OCI-LY7 (cell line): ENCODE measurements at regions not wholly inside any gene's neighbourhood (a gene's known extent, or its start where the extent isn't known, plus 50 kb on each side); places are given as distances from the start of the nearest gene placed in this dataset.

ENCODE experiments used
- BruUV-seq: library from RNA; stranded (reverse); fragments of 400-500 nt; replicated peaks from 2 replicates; lab custom pipeline; 2021; lab: Mats Ljungman, UMichigan
- CTCF ChIA-PET: fragments of 300-600 bp; sonication (Branson Sonifier 250); formaldehyde crosslinking; loops from one replicate; lab custom pipeline; 2022; ENCODE audit warnings: antibody characterized with exemption; ENCODE audit not compliant: unreplicated experiment; lab: Charles Lee
- POLR2A ChIA-PET: fragments of 300-600 bp; sonication (Branson Sonifier 250); formaldehyde crosslinking; loops from one replicate; lab custom pipeline; 2022; ENCODE audit warnings: antibody characterized with exemption; lab: Charles Lee
- DNase-seq: peaks from one replicate; pipeline ENCODE4 v3.0.0-alpha.2; 2015; ENCODE audit warnings: low spot score
- H2AFZ ChIP-seq: fragments of 200-600 bp; sonication (generic), shearing (Covaris generic); 2 replicates; pipeline ENCODE4 v1.6.1; 2014; ENCODE audit warnings: mild to moderate bottlenecking, antibody characterized with exemption, low read length, moderate library complexity
- H3K27ac ChIP-seq: fragments of 200-600 bp; sonication (generic); 2 replicates; pipeline ENCODE4 v1.5.1; 2014; ENCODE audit warnings: mixed run types, low read depth, mild to moderate bottlenecking, moderate library complexity, low read length, inconsistent platforms; ENCODE audit not compliant: poor library complexity, severe bottlenecking
- H3K36me3 ChIP-seq: fragments of 200-600 bp; sonication (generic); 2 replicates; pipeline ENCODE4 v1.6.1; 2014; ENCODE audit warnings: mild to moderate bottlenecking, antibody characterized with exemption, low read length, moderate library complexity, mixed read lengths; ENCODE audit not compliant: insufficient read depth
- H3K4me1 ChIP-seq: fragments of 200-600 bp; sonication (generic); 2 replicates; pipeline ENCODE4 v1.5.1; 2014; ENCODE audit warnings: mild to moderate bottlenecking, low read length; ENCODE audit not compliant: insufficient read depth, poor library complexity, severe bottlenecking
- H3K4me2 ChIP-seq: fragments of 200-600 bp; sonication (generic); 2 replicates; pipeline ENCODE4 v1.6.1; 2014; ENCODE audit warnings: mild to moderate bottlenecking, low read length
- H3K4me3 ChIP-seq: fragments of 200-600 bp; sonication (generic); 2 replicates; pipeline ENCODE4 v1.5.1; 2014; ENCODE audit warnings: mild to moderate bottlenecking, low read depth, low read length; ENCODE audit not compliant: poor library complexity, severe bottlenecking
- H3K79me2 ChIP-seq: fragments of 200-600 bp; sonication (generic); 2 replicates; pipeline ENCODE4 v1.6.1; 2016; ENCODE audit warnings: low read depth, mild to moderate bottlenecking, low read length, moderate library complexity, mixed read lengths; ENCODE audit not compliant: insufficient read depth
- H3K9me2 ChIP-seq: fragments of 200-600 bp; sonication (generic); 2 replicates; pipeline ENCODE4 v1.6.1; 2016; ENCODE audit warnings: mild to moderate bottlenecking, low read length, mixed read lengths; ENCODE audit not compliant: insufficient read depth
- H3K9me3 ChIP-seq: fragments of 200-600 bp; sonication (generic); 2 replicates; pipeline ENCODE4 v1.6.1; 2014; ENCODE audit warnings: mild to moderate bottlenecking, mixed run types, low read length, mixed read lengths
- H4K20me1 ChIP-seq: fragments of 200-600 bp; sonication (generic); 2 replicates; pipeline ENCODE4 v1.6.1; 2014; ENCODE audit warnings: mild to moderate bottlenecking, antibody characterized with exemption, low read length, moderate library complexity, mixed read lengths; ENCODE audit not compliant: insufficient read depth
- EZH2phosphoT487 ChIP-seq: fragments of 200-600 bp; sonication (generic); IDR thresholded peaks from 2 replicates; pipeline ENCODE4 v1.6.1; 2018; ENCODE audit warnings: low read depth, borderline replicate concordance, mild to moderate bottlenecking, mixed run types, antibody characterized with exemption, low read length, moderate library complexity, mixed read lengths
- intact Hi-C: fragments of 100-400 bp; cut with micrococcal nuclease; formaldehyde crosslinking; loops from one replicate; pipeline ENCODE4 v1.10.0; 2022; ENCODE audit not compliant: unreplicated experiment
- TF ChIP-seq, protein P1 (sequence below): fragments of 200-600 bp; sonication (generic); conservative IDR thresholded peaks from 2 replicates; pipeline ENCODE4 v1.5.1; 2014; ENCODE audit warnings: mild to moderate bottlenecking, antibody characterized with exemption, low read length, moderate library complexity, mixed read lengths

DNA sequence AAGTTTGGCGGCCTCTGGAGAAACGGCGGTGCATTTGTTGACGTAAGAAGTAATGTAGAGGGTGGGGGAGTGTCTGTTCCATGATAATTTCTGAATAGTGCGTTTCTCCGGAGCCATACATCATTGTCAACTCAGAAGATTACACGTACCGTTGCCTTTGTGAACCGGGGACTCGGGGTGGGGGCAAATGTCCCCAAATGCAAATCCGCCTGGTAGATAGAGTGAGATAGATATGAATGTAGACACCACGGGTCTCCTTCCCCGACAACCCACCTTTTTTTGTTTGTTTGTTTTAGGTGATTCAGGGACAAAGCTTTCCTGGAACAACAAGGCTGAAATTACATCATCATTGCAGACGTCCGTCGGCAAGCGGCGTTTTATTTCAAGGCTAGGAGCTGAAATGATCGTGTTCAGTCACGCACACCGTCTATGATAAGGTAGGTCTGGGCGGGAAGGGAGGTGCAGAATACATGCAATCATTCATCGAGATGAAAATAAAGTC lies 96.0 kb upstream of the PPP2R3B start:
- Histone ChIP-seq H3K4me3 (no peak overlapping the region), H2AFZ (no peak overlapping the region), H3K27ac (no peak overlapping the region), H3K79me2 (no peaks in the 10 kb centered on the region), H3K4me2 (no peak overlapping the region), H3K9me3 (peaks cover 5% of the 10 kb centered on the region; the same call in 1 of the 2 replicates), H3K9me2 (no peaks in the 10 kb centered on the region), H4K20me1 (no peaks in the 10 kb centered on the region), H3K36me3 (no peaks in the 10 kb centered on the region), H3K4me1 (no peaks in the 10 kb centered on the region)
- ChIA-PET POLR2A (no interaction called here), CTCF (no interaction called here)
- TF ChIP-seq EZH2phosphoT487: no peak
- TF ChIP-seq, protein P1, sequence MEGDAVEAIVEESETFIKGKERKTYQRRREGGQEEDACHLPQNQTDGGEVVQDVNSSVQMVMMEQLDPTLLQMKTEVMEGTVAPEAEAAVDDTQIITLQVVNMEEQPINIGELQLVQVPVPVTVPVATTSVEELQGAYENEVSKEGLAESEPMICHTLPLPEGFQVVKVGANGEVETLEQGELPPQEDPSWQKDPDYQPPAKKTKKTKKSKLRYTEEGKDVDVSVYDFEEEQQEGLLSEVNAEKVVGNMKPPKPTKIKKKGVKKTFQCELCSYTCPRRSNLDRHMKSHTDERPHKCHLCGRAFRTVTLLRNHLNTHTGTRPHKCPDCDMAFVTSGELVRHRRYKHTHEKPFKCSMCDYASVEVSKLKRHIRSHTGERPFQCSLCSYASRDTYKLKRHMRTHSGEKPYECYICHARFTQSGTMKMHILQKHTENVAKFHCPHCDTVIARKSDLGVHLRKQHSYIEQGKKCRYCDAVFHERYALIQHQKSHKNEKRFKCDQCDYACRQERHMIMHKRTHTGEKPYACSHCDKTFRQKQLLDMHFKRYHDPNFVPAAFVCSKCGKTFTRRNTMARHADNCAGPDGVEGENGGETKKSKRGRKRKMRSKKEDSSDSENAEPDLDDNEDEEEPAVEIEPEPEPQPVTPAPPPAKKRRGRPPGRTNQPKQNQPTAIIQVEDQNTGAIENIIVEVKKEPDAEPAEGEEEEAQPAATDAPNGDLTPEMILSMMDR: no peak
- intact Hi-C loops: no loop called here
- no peak for DNase-seq
- BruUV-seq: no TSS peak

DNA sequence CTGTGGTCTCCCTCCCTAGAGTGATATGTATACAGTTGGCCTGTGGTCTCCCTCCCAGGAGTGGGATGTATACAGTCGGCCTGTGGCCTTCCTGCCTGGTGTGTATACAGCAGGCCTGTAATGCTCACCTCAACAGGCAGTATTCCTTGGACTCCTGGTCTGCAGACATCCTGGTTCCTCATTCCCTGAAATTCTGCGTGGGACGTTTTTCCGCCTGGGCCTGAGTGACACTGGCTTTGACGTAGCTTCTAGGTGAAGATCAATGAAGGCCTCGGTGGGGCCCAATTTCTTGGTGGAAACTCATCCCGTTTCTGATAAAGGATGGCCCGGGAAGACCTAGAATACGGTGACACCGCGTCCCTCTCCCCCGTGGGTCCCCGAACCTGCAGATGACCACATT lies 98.7 kb upstream of the PPP2R3B start:
- no peaks in the 10 kb centered on the region for H3K4me1 ChIP-seq
- H3K9me2 ChIP-seq: no peaks in the 10 kb centered on the region
- POLR2A ChIA-PET: no interaction called here
- H3K27ac ChIP-seq: no peak overlapping the region
- CTCF ChIA-PET: no interaction called here
- no peak for DNase-seq
- no TSS peak for BruUV-seq
- H4K20me1 ChIP-seq: no peaks in the 10 kb centered on the region
- no peaks in the 10 kb centered on the region for H3K36me3 ChIP-seq
- no peak overlapping the region for H2AFZ ChIP-seq
- H3K4me2 ChIP-seq: no peak overlapping the region
- peaks cover 5% of the 10 kb centered on the region; the same call in 1 of the 2 replicates for H3K9me3 ChIP-seq
- intact Hi-C loops: no loop called here
- H3K4me3 ChIP-seq: no peak overlapping the region
- H3K79me2 ChIP-seq: no peaks in the 10 kb centered on the region
- no peak for TF ChIP-seq EZH2phosphoT487
- TF ChIP-seq, protein P1: no peak

DNA sequence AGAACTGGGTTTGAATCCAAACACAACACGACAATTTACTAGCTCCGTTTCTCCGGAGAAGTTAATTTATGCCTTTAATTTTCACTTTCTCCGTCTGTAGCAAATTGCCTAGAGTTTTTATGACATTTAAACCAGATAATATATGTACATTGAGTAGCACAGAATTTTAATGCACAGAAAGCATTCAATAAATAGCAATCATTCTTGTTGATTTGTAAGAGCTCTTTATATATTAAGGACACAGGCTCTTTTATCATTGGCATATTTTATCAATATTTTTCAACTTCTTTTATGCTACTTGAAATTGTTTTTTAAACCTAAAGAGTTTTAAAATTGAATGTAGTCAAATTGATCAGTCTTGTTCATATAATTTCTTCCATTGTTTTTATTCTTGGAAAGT lies 99.6 kb upstream of the PPP2R3B start:
- Histone ChIP-seq H4K20me1 (no peaks in the 10 kb centered on the region), H3K9me3 (peaks cover 5% of the 10 kb centered on the region; the same call in 1 of the 2 replicates), H3K4me1 (no peaks in the 10 kb centered on the region), H3K9me2 (no peaks in the 10 kb centered on the region), H3K79me2 (no peaks in the 10 kb centered on the region), H3K4me3 (no peak overlapping the region), H3K36me3 (no peaks in the 10 kb centered on the region), H2AFZ (no peak overlapping the region), H3K27ac (no peak overlapping the region), H3K4me2 (no peak overlapping the region)
- ChIA-PET CTCF (no interaction called here), POLR2A (no interaction called here)
- DNase-seq: no peak
- intact Hi-C loops: no loop called here
- TF ChIP-seq EZH2phosphoT487: no peak
- TF ChIP-seq, protein P1: no peak
- no TSS peak for BruUV-seq
